GM12878 (cell line): ENCODE measurements at regions not wholly inside any gene's neighbourhood (a gene's known extent, or its start where the extent isn't known, plus 50 kb on each side); places are given as distances from the start of the nearest gene placed in this dataset.

ENCODE experiments used
- BCL3 ChIP-seq: IDR thresholded peaks from 2 replicates; pipeline ENCODE4 v1.6.1; 2011; ENCODE audit warnings: borderline replicate concordance, low read depth, mild to moderate bottlenecking, moderate library complexity, low read length; ENCODE audit not compliant: insufficient read depth, poor library complexity, severe bottlenecking
- CUX1 ChIP-seq: IDR thresholded peaks from 2 replicates; pipeline ENCODE4 v1.6.1; 2012; ENCODE audit warnings: improper control_type of control experiment, low read depth, low read length; ENCODE audit not compliant: insufficient replicate concordance
- E4F1 ChIP-seq: fragments of 450-650 bp; IDR thresholded peaks from 2 replicates; pipeline ENCODE4 v1.6.1; 2018; ENCODE audit warnings: borderline replicate concordance, mild to moderate bottlenecking; ENCODE audit not compliant: partially characterized antibody
- ELK1 ChIP-seq: IDR thresholded peaks from 2 replicates; pipeline ENCODE4 v1.6.1; 2012; ENCODE audit warnings: low read depth, low read length, improper control_type of control experiment
- FOXM1 ChIP-seq: IDR thresholded peaks from 2 replicates; pipeline ENCODE4 v1.6.1; 2012; ENCODE audit warnings: low read depth, mild to moderate bottlenecking, inconsistent platforms, low read length, moderate library complexity
- HDAC6 ChIP-seq: fragments of 200-600 bp; sonication (generic); IDR thresholded peaks from one replicate; pipeline ENCODE4 v1.8.0; 2017; ENCODE audit warnings: antibody characterized with exemption; ENCODE audit not compliant: unreplicated experiment
- LARP7 ChIP-seq: fragments of 450-650 bp; IDR thresholded peaks from 2 replicates; pipeline ENCODE4 v1.6.1; 2017; ENCODE audit warnings: mild to moderate bottlenecking
- NFIC ChIP-seq: IDR thresholded peaks from 2 replicates; pipeline ENCODE4 v1.6.1; 2012; ENCODE audit warnings: low read depth, mild to moderate bottlenecking, inconsistent platforms, low read length, moderate library complexity
- NFXL1 ChIP-seq: fragments of 450-650 bp; IDR thresholded peaks from 2 replicates; pipeline ENCODE4 v1.6.1; 2017; ENCODE audit warnings: antibody characterized with exemption, mild to moderate bottlenecking, borderline replicate concordance
- NFYB ChIP-seq: IDR thresholded peaks from 2 replicates; pipeline ENCODE4 v1.6.1; 2011; ENCODE audit warnings: low read depth, mild to moderate bottlenecking, low read length, improper control_type of control experiment, moderate library complexity; ENCODE audit not compliant: insufficient read depth
- POU2F2 ChIP-seq: IDR thresholded peaks from 3 replicates; pipeline ENCODE4 v1.6.1; 2011; ENCODE audit warnings: low read depth, mild to moderate bottlenecking, low read length, borderline replicate concordance
- SMC3 ChIP-seq: IDR thresholded peaks from 2 replicates; pipeline ENCODE4 v1.6.1; 2011; ENCODE audit warnings: low read length, improper control_type of control experiment, borderline replicate concordance
- SREBF2 ChIP-seq: IDR thresholded peaks from 2 replicates; pipeline ENCODE4 v1.6.1; 2012; ENCODE audit warnings: mild to moderate bottlenecking, low read length
- ZBTB4 ChIP-seq: fragments of 450-650 bp; formaldehyde crosslinking; IDR thresholded peaks from 2 replicates; pipeline ENCODE4 v1.4.0; 2022; ENCODE audit warnings: mild to moderate bottlenecking, moderate library complexity
- ZNF622 ChIP-seq: fragments of 450-650 bp; IDR thresholded peaks from 2 replicates; pipeline ENCODE4 v1.6.1; 2017; ENCODE audit warnings: mild to moderate bottlenecking, inconsistent platforms

- TF ChIP-seq BCL3 (no peak), SREBF2 (no peak), ZBTB4 (CRISPR knock-in tag) (no peak), POU2F2 (no peak), ZNF622 (no peak), NFYB (no peak), SMC3 (no peak), ELK1 (no peak), CUX1 (no peak), E4F1 (no peak), NFIC (no peak), NFXL1 (no peak), LARP7 (no peak), HDAC6 (no peak), FOXM1 (no peak)
Measured at GRCh38 chr2:8458503-8459459, 223.1 kb upstream of the ID2 start (continued).
